ENCODE measurements at regions not wholly inside any gene's neighbourhood (a gene's known extent, or its start where the extent isn't known, plus 50 kb on each side); places are given as distances from the start of the nearest gene placed in this dataset.

DNA sequence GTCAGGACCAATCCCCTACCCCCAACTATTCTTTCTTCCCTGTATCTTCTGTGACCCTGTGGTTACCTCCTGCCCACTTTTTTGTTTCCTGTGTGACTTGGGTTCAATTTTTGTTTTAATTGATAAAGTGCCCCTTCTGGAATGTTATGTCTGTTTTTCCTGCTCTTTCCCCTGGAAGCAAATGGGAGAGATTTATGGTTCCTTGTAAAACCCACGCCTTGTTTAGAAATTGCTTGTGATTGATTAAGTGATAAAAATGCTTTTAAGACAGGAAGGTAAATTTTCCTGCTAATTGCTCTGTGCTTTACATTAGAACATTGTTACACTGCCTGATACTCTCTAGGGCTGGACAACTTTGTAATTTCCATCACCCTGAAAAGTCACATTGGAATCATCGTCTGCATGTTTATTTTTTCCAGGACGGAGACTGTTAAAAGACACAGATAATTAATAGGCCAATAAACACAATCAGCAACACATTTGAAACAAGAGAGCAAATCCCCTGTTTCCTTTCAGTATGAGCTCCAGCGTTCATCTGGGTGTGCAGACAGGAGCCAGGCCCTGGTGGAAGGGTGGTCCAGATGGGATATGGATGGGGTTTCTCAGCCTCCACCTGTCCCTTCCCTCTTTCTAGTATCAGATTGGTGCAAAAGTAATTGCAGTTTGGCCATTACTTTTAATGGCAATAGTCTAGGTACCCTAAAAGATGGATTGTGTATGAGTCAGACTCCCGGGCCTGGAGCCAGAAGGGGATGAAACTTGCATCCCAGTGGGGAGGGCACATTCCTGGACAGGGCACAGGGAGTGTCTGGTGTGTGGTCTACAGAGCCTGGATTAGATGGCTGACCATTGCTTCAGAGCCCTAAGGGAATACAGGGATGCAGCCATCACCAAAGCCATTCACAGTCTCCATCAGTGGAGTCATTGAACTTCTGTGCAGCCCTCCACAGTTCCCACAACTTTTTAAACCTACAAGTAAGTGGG is 58.1 kb upstream of the AGBL1 start:
- Histone ChIP-seq H3K9me3 (no peaks in the 10 kb centered on the region), H3K27me3 (no peaks in the 10 kb centered on the region), H3K4me3 (no peak overlapping the region), H3K27ac (no peak overlapping the region), H3K36me3 (no peaks in the 10 kb centered on the region), H3K4me1 (no peaks in the 10 kb centered on the region)
- TF ChIP-seq, protein P1, sequence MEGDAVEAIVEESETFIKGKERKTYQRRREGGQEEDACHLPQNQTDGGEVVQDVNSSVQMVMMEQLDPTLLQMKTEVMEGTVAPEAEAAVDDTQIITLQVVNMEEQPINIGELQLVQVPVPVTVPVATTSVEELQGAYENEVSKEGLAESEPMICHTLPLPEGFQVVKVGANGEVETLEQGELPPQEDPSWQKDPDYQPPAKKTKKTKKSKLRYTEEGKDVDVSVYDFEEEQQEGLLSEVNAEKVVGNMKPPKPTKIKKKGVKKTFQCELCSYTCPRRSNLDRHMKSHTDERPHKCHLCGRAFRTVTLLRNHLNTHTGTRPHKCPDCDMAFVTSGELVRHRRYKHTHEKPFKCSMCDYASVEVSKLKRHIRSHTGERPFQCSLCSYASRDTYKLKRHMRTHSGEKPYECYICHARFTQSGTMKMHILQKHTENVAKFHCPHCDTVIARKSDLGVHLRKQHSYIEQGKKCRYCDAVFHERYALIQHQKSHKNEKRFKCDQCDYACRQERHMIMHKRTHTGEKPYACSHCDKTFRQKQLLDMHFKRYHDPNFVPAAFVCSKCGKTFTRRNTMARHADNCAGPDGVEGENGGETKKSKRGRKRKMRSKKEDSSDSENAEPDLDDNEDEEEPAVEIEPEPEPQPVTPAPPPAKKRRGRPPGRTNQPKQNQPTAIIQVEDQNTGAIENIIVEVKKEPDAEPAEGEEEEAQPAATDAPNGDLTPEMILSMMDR (IDR thresholded peaks at IDR 0.05), result no peak
- no peak for DNase-seq (ENCODE audit: low spot score)

DNA sequence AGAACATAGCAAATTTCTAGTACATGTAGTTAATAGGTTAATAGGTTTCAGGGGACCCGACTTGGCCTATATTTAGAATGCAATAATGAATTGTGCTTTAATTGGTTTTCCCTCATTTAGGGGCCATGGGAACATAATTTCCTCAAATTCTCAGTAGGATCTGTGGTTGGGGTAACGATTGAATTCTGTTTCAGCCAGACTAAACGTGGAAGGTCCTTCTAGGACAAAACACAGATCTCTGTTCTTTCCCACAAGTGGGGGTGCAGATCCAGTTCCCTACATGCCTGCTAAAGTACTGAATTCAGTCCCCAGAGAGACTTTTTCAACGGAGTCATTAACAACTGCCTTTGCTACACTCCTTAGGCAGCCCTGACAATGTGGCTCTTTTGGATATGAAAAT is 50.7 kb upstream of the AGBL1 start:
- Histone ChIP-seq H3K27ac (no peak overlapping the region), H3K4me3 (no peak overlapping the region), H3K27me3 (no peaks in the 10 kb centered on the region), H3K9me3 (no peaks in the 10 kb centered on the region), H3K36me3 (no peaks in the 10 kb centered on the region), H3K4me1 (no peaks in the 10 kb centered on the region)
- no peak for DNase-seq (ENCODE audit: low spot score)
- TF ChIP-seq, protein P1 (IDR thresholded peaks at IDR 0.05), result no peak

Measured in right atrium auricular region (tissue), 2 donors.